ENCODE measurements at regions not wholly inside any gene's neighbourhood (a gene's known extent, or its start where the extent isn't known, plus 50 kb on each side); places are given as distances from the start of the nearest gene placed in this dataset.

GRCh38 chr4:175930471-175930870 lies 118.4 kb upstream of the GPM6A start:
- Histone ChIP-seq H3K79me2 (ENCODE audit: low read length) (no peaks in the 10 kb centered on the region), H3K27me3 (replicated peaks; ENCODE audit: insufficient read depth, low read length) (no peaks in the 10 kb centered on the region), H3K27ac (ENCODE audit: low read length) (no peak overlapping the region), H3K9me2 (replicated peaks; ENCODE audit: insufficient read depth, low read length) (no peaks in the 10 kb centered on the region), H3K9ac (ENCODE audit: low read length) (no peak overlapping the region), H3K4me3 (ENCODE audit: low read length) (no peak overlapping the region), H2AFZ (ENCODE audit: low read length) (no peak overlapping the region), H3K4me1 (ENCODE audit: low read length) (no peaks in the 10 kb centered on the region), H3F3A (ENCODE audit: insufficient read depth, low read length) (no peaks in the 10 kb centered on the region), H3K9me3 (replicated peaks; ENCODE audit: insufficient read depth, low read length) (no peaks in the 10 kb centered on the region), H3K36me3 (replicated peaks; ENCODE audit: insufficient read depth, low read length) (no peaks in the 10 kb centered on the region), H3K4me2 (ENCODE audit: low read depth, low read length) (no peak overlapping the region), H4K20me1 (ENCODE audit: insufficient read depth, low read length) (no peaks in the 10 kb centered on the region)
- no peak for DNase-seq
- TF ChIP-seq EZH2phosphoT487 (IDR thresholded peaks at IDR 0.05; ENCODE audit: low read length), result no peak
- TF ChIP-seq EZH2 (optimal IDR thresholded peaks at IDR 0.05; ENCODE audit: low read depth, low read length), result no peak
- no peak for TF ChIP-seq CTCF (IDR thresholded peaks at IDR 0.05; ENCODE audit: low read length)

- no peak overlapping the region for H3K4me3 ChIP-seq (ENCODE audit: low read length)
- no peak overlapping the region for H3K27ac ChIP-seq (ENCODE audit: low read length)
- H4K20me1 ChIP-seq (ENCODE audit: insufficient read depth, low read length), result no peaks in the 10 kb centered on the region
- H2AFZ ChIP-seq (ENCODE audit: low read length), result no peak overlapping the region
- no peak overlapping the region for H3K9ac ChIP-seq (ENCODE audit: low read length)
- no peak for DNase-seq
- no peaks in the 10 kb centered on the region for H3K79me2 ChIP-seq (ENCODE audit: low read length)
- H3K4me2 ChIP-seq (ENCODE audit: low read depth, low read length), result no peak overlapping the region
- no peaks in the 10 kb centered on the region for H3K9me2 ChIP-seq (replicated peaks; ENCODE audit: insufficient read depth, low read length)
- no peaks in the 10 kb centered on the region for H3K4me1 ChIP-seq (ENCODE audit: low read length)
- TF ChIP-seq EZH2phosphoT487 (IDR thresholded peaks at IDR 0.05; ENCODE audit: low read length) (no peak), CTCF (IDR thresholded peaks at IDR 0.05; ENCODE audit: low read length) (no peak)
- no peaks in the 10 kb centered on the region for H3K27me3 ChIP-seq (replicated peaks; ENCODE audit: insufficient read depth, low read length)
- no peaks in the 10 kb centered on the region for H3K9me3 ChIP-seq (replicated peaks; ENCODE audit: insufficient read depth, low read length)
- no peaks in the 10 kb centered on the region for H3F3A ChIP-seq (ENCODE audit: insufficient read depth, low read length)
- no peaks in the 10 kb centered on the region for H3K36me3 ChIP-seq (replicated peaks; ENCODE audit: insufficient read depth, low read length)
These were observed 120.1 kb upstream of the GPM6A start for GRCh38 chr4:175932116-175932515.

GRCh38 chr4:175934506-175934905 lies 122.4 kb upstream of the GPM6A start:
- H3K4me3 ChIP-seq (ENCODE audit: low read length), result no peak overlapping the region
- H3K9me2 ChIP-seq (replicated peaks; ENCODE audit: insufficient read depth, low read length), result no peaks in the 10 kb centered on the region
- no peak overlapping the region for H3K9ac ChIP-seq (ENCODE audit: low read length)
- no peak for TF ChIP-seq CTCF (IDR thresholded peaks at IDR 0.05; ENCODE audit: low read length)
- TF ChIP-seq EZH2phosphoT487 (IDR thresholded peaks at IDR 0.05; ENCODE audit: low read length), result no peak
- TF ChIP-seq EZH2 (optimal IDR thresholded peaks at IDR 0.05; ENCODE audit: low read depth, low read length), result no peak
- no peak overlapping the region for H3K4me2 ChIP-seq (ENCODE audit: low read depth, low read length)
- no peaks in the 10 kb centered on the region for H3F3A ChIP-seq (ENCODE audit: insufficient read depth, low read length)
- H3K4me1 ChIP-seq (ENCODE audit: low read length), result no peaks in the 10 kb centered on the region
- no peaks in the 10 kb centered on the region for H3K79me2 ChIP-seq (ENCODE audit: low read length)
- H3K27me3 ChIP-seq (replicated peaks; ENCODE audit: insufficient read depth, low read length), result no peaks in the 10 kb centered on the region
- H3K27ac ChIP-seq (ENCODE audit: low read length), result no peak overlapping the region
- H2AFZ ChIP-seq (ENCODE audit: low read length), result no peak overlapping the region
- no peak for DNase-seq
- no peaks in the 10 kb centered on the region for H4K20me1 ChIP-seq (ENCODE audit: insufficient read depth, low read length)
- H3K9me3 ChIP-seq (replicated peaks; ENCODE audit: insufficient read depth, low read length), result no peaks in the 10 kb centered on the region
- H3K36me3 ChIP-seq (replicated peaks; ENCODE audit: insufficient read depth, low read length), result no peaks in the 10 kb centered on the region

Data from MM.1S (cell line).